Kidney epithelial cell (primary cell): ENCODE measurements at regions not wholly inside any gene's neighbourhood (a gene's known extent, or its start where the extent isn't known, plus 50 kb on each side); places are given as distances from the start of the nearest gene placed in this dataset.

Source experiments
- DNase-seq: peaks from one replicate; pipeline ENCODE4 v3.0.0-alpha.2; 2010; ENCODE audit warnings: low read depth
- H3K27me3 ChIP-seq: 2 replicates; pipeline ENCODE4 v1.6.0; 2011; ENCODE audit warnings: low read length; ENCODE audit not compliant: control insufficient read depth, insufficient read depth
- H3K36me3 ChIP-seq: 2 replicates; pipeline ENCODE4 v1.5.1; 2011; ENCODE audit warnings: low read length; ENCODE audit not compliant: control insufficient read depth, insufficient read depth
- H3K4me3 ChIP-seq: 2 replicates; pipeline ENCODE4 v1.5.1; 2011; ENCODE audit warnings: low read depth, mild to moderate bottlenecking, control low read depth, low read length
- TF ChIP-seq, protein P1 (sequence below): IDR thresholded peaks from 2 replicates; pipeline ENCODE4 v1.5.1; 2011; ENCODE audit warnings: mild to moderate bottlenecking, moderate library complexity, low read length, control low read depth, inconsistent platforms; ENCODE audit not compliant: insufficient read depth, poor library complexity, severe bottlenecking

DNA sequence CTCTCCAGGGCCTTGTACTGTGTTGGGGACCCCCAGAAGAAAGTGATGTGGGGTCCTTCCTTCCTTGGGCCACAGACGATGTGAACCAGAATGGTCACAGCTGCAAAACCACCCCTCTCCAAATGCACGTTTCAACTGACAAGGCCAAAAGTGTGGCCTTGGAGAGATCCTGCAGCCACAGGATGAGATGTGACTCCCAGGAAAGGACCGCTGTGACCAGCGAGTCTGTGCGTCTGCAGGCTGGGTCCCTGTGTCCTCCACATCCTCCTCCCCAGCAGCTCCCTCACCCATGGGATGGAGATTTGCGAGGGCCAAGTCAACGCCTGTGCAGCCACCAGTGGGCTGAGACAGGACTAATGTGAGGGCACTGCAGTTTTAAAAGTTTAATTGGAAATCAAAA lies 247.0 kb downstream of the ERMARD start:
- no peak overlapping the region for H3K4me3 ChIP-seq
- DNase-seq, result no peak
- H3K36me3 ChIP-seq, result no peaks in the 10 kb centered on the region
- TF ChIP-seq, protein P1, sequence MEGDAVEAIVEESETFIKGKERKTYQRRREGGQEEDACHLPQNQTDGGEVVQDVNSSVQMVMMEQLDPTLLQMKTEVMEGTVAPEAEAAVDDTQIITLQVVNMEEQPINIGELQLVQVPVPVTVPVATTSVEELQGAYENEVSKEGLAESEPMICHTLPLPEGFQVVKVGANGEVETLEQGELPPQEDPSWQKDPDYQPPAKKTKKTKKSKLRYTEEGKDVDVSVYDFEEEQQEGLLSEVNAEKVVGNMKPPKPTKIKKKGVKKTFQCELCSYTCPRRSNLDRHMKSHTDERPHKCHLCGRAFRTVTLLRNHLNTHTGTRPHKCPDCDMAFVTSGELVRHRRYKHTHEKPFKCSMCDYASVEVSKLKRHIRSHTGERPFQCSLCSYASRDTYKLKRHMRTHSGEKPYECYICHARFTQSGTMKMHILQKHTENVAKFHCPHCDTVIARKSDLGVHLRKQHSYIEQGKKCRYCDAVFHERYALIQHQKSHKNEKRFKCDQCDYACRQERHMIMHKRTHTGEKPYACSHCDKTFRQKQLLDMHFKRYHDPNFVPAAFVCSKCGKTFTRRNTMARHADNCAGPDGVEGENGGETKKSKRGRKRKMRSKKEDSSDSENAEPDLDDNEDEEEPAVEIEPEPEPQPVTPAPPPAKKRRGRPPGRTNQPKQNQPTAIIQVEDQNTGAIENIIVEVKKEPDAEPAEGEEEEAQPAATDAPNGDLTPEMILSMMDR, result no peak
- no peaks in the 10 kb centered on the region for H3K27me3 ChIP-seq

DNA sequence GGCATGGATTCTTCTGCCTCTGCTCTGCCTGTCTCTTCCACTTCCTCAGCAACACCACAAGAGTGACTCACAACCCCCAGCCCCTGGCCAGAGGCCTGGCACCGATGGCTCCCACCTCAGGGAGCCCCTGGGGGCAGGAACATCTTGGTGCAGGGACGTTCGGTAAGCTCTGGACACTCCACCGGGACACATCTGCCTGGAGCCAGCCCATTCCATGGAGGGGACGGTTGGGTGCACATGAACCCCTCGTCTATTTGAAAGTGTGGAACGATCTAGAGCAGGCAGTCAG lies 246.5 kb downstream of the ERMARD start:
- TF ChIP-seq, protein P1, result no peak
- no peaks in the 10 kb centered on the region for H3K36me3 ChIP-seq
- H3K27me3 ChIP-seq, result no peaks in the 10 kb centered on the region
- no peak overlapping the region for H3K4me3 ChIP-seq
- DNase-seq, result no peak

DNA sequence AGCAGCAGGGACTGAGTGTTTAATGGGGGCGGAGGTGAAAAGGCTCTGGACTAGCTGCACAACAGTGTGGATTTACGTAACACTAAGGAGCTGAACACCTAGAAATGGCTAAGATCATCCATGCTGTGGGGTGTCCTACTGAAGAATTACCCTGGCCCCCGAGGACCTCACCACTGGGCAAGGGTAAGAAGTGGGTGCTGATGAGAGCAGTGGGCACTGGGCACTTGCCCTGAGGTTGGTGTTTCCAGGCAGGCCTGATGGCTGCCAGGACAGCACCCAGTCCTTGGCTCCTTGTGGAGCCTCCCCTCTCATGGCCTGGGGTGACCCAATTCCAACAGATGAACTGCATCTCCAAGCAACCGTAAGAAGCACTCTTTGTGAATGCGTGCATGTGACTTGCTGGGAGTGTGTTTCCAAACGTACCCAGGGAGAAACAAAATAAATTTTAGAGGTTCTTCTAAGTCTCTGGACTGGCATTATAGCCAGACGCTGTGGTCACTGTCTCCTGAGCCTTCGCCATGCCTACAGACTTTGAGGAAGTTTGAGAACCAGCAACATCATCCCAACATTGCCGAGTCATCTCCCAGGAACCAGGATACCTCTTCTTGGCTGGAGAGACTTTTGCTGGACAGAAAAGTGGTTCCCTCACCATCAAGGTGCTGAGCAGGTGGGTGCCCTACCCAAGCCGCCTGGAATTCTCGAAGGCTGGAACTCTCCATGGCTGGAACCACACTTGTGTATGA lies 245.9 kb downstream of the ERMARD start:
- TF ChIP-seq, protein P1, result no peak
- Histone ChIP-seq H3K27me3 (no peaks in the 10 kb centered on the region), H3K4me3 (no peak overlapping the region), H3K36me3 (no peaks in the 10 kb centered on the region)
- DNase-seq, result no peak

DNA sequence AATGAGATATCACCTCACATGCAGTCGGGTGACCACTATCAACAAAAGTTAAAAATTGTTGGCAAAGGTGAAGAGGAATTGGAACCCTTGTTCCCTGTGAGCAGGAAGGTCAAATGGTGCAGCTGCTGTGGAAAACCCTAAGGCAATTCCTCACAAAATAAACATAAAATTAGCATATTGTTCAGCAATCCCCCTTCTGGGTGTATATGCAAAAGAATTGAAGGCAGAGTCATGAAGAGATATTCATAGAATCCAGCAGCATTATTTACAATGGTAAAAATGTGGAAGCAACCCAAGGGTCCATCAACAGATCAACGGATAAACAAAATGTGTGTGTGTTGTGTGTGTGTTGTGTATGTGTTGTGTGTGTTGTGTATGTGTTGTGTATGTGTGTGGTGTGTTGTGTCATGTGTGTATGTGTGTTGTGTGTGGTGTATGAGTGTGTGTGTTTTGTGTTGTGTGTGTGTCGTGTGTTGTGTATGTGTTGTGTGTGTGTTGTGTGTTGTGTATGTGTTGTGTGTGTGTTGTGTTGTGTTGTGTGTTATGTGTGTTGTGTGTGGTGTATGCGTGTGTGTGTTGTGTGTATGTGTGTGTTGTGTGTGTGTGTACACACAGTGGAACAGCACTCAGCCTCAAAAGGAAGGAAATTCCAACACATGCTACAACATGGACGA lies 245.1 kb downstream of the ERMARD start:
- DNase-seq, result no peak
- TF ChIP-seq, protein P1, result no peak
- Histone ChIP-seq H3K36me3 (no peaks in the 10 kb centered on the region), H3K27me3 (no peaks in the 10 kb centered on the region), H3K4me3 (no peak overlapping the region)

DNA sequence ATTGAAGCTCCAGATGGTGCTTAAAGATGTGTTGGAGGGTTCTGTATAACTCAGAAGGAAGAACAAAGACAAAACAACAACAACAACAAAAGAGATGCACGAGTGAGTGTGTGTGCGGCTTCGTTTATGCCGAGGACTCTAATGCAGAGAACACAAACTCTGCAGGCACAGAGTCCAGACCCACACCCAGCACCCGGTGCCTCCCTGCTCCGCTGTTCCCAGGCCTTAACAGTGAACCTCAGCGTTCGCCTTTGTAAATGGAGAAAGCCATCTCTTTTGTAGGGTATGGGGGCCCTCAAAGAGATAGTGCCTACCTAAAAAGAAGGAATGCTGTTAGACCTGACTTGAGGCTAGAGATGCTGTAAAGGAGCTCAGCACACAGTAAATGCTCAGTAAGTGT lies 243.3 kb downstream of the ERMARD start:
- DNase-seq, result no peak

More for the DNA sequence above, 243.3 kb downstream of the ERMARD start:
- Histone ChIP-seq H3K27me3 (no peaks in the 10 kb centered on the region), H3K4me3 (no peak overlapping the region), H3K36me3 (no peaks in the 10 kb centered on the region)
- TF ChIP-seq, protein P1, result no peak
